ENCODE measurements at regions not wholly inside any gene's neighbourhood (a gene's known extent, or its start where the extent isn't known, plus 50 kb on each side); places are given as distances from the start of the nearest gene placed in this dataset.

DNA sequence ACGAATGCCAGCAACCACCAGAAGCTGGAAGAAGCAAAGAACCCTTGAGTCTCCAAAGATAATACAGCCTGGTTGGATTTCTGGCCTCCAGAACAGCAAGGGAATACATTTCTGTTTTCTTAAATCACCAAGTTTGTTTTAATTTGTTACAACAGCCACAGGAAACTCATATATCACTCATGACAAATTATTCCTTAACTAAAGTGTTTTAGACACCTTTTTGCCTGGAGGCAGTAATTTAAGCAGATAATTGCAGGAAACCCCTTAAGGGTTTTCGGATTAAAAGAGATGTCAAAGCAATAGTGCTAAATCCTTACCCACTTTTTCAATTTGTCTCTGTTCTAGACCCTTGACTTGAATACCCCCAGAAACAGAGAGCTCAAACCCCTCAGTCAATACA, 1050.0 kb downstream of the EPHA7 start:
- FAIRE-seq = no peak

DNA sequence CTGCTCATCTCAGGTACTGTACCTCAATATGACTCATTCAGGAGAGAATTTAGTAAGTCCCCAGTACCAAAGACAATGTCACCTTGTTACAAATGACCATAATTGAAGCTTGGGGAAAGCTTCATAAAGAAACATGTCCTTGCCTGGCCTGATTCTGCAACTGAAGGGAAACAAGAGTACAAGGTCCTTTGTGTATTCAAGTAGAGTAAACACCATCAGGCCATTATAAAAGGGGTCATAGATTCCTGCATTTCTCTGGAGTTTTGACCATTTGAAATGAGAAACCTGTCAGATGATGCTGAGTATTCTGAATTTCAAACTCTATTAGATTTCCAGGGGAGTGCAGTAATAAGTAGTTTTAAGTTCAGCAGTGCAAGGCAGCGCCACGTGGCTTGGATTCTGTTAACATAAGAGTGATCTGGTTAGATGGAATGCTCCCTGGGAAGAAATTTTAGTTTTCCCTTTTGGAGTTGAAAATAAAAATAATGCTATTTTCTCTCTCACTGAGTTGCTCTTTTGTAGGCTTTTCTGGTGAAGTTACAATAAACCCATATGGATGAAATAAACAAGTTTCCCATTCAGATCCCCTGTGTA, 1054.3 kb downstream of the EPHA7 start:
- no peak for FAIRE-seq

DNA sequence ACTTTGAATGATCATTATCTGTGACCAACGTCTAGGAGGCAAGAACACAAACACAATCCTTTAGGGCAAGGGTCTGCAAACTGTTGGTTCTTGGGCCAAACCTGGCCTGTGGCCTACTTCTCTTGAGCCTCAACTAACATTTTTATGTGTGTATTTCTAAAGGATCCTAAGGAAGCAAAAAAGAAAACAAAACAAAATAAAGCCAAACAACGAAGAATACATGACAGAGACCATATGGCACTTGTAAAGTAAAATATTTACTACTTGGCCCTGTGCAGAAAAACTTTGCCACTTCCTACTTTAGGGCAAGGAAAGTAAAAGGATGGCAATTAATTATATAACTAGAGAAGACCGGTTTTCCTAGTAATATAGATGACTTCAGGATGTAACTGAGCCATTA, 1056.2 kb downstream of the EPHA7 start:
- FAIRE-seq = no peak

DNA sequence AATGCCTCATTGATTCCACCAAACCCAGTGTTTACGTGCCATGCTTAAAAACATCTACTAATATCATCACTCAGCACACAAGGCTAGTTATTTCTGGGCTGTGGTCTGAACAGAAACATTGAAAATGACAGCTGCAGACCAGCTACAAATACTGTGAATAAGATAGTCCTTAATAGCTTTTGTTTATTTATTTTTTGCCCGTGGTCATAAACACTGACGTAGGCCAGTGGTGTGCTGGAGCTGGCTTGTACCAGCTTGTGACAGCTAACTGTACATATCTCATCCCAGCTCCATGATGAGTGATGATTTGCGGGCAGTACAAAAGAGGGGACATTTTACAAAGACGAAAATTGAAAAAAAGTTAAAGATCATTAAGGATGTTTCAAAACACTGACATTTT, 1057.0 kb downstream of the EPHA7 start:
- no peak for FAIRE-seq

DNA sequence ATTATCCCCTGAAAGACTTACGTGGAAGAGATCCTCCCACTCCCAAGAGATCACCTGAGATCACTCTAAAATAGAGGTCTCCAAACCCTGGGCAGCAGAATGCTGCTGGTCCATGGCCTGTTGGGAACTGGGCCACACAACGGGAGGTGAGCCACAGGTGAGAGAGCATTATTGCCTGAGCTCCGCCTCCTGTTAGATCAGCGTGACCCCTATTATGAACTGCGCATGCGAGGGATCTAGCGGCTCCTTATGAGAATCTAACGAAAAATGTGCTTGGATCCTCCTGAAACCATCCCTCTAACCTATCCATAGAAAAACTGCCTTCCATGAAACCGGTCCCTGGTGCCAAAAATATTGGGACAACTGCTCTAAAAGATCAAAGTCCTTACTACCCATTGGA, 1057.4 kb downstream of the EPHA7 start:
- no peak for FAIRE-seq

DNA sequence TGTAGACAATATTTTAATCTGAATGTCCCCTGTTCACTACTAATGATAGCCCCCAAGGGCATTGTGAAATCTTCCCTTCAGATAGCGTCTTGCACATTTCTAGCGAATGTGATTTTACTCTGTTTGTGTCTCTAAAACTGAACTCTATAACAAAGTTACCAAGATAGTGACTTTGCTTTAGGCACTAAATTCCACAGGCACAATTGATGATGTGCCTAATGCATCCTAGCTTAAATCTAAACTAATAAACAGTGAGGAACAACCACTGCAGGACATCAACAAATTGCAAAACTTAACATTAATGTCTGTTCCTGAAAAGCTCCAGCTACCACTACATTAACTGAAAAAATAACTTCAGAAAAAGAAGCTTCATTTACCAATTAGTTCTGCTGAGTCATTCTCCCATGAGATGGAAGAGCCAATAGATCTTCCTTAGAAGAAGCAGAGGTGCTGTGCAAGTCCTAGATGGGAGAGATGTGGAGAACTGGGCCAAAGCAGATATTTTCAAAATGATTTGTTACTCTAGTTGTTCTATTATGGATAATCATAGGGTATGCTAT, 1065.0 kb downstream of the EPHA7 start:
- FAIRE-seq = no peak

DNA sequence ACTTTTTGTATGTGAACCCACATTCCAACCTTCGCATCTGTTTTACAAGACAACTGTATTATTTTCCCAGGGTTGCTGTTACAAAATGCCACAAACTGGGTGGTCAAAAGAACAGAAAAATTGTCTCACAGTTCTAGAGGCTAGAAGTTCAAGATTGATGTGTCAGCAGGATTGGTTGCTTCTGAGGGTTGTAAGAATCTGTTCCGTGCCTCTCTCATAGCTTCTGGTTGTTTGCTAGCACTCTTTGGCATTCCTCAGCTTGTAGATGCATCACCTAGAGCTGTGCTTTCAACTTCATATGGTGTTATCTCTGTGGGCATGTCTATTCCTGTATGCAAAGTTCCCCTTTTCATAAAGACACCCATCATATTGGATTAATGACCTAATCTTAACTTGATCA, 1067.2 kb downstream of the EPHA7 start:
- no peak for FAIRE-seq

DNA sequence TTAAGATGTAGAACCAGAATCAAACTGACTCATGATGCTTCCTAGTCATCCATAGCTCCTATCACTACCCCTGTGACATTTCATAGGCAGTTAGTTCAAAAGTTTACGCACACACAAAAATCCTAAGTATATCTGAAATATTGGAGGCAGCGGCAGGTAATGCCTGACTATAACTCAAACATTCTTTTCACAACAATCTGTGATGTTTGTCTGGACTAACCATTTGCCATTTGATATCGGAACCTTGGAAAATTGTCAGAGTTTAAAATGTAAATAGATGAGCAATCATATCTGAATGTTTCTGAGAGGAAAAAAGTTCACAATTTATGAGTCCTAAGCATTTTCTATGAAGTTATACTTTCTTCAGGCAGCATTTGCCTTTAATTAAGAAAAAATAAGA, 1078.2 kb downstream of the EPHA7 start:
- no peak for FAIRE-seq

DNA sequence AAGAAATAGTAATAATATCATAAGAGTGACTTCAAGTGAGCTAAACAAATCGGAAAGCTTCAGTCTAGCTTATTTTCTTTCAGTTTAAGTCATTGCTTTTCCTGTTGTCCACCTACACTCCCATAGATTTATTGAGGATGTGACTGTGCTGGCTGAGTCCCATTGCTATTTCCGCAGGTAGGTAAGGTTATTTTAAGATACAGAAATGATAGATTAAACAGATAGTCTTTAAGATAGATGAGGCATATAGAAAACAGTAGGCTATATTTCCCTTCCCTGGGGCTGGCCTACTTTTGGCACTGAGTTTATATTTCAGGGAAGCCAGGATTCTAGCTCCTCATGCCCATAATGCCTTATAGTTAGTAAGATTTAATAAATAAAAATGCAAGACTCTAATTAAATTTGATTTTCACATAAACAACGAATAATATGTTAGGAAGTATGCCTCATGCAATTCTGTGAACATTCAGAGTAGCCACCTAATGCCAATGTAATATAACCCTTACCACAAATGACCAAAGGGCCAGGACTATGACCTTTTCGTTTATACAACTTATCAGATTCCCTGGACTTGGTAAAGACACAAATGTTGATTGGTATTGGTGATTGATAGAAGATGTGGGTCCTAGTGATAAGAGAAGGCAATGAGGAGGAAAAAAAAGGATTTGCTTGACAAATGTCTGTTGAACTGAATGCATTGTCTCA, 1079.3 kb downstream of the EPHA7 start:
- no peak for FAIRE-seq

DNA sequence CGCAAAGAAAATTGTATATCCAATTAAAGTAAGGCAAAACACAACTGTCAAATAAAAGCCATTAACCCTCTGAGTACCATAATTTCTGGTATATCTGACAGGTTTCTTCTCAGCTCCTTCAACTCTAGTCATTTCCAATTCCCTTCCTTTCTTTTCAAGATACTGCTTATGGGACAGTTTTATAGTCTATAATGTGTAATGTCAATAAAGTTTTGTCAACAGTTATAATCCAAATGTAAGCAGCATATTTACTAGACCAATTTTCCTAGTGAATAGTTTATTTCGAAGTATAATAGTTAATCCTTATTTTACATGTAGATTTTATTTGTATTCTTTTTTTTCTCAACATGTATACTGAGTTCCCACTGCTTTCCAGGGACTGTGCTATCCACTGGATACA, 1081.8 kb downstream of the EPHA7 start:
- no peak for FAIRE-seq

DNA sequence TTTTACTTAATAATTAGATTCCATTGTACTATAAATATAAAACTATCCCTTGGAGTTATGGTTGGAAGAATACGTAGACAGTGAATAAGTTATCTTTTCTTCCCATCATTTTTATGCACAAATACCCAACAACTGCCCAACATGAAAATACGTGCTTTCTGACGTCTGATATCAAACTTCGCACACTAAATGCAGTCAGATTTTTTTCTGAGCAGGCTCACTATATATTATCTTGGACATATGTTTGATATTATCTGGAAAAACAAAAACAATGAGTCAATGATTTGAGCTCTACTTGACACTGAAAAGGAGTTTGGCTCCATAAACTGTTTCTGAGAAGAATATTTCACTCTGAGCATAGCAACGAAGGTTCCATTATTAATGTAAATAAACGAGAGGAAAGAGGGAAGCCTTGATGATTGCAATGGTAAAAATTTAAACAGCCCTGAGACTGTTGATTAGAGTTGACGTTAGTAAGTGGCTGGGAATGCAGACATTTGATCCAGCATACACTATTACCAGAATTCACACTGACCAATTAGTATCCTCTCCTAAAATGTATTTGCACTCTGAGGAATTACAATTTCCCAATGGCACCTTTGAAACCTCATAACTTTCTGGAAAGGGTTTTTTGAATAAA, 1090.0 kb downstream of the EPHA7 start:
- no peak for FAIRE-seq

DNA sequence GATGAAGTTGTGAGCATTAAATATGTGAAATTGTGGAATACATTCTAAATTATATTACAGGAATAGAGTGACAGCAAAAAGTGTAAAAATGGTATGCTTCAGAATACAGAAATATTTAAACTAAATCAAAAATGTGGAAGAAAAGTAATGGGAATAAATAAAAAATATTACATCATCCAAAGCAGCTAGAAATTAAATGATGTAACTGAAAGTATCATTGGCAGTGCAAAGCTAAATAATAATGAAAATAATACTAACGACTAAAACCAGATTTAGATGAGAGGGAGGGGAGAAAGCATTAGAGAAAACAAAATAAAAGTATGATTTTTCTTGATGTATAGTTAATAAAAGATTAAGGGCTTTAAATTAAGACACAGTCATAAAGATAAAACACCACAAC, 1104.0 kb downstream of the EPHA7 start:
- no peak for FAIRE-seq

DNA sequence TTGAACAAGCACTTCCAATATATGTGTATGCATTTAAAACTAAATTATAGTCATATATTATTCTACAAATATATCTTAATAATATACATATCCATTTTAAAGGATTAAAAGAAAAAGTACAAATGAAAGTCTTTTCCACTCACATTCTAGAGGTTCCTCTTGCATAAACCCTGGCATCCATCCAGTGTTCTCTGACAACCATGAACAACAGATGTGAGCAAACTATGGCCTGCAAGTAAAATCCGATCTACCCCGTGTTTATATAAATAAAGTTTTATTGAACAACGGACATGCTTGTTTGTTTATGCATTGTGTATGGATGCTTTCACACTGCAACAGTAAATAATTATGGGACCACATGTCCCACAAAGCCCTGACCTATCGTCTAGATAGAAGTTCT, 1122.3 kb downstream of the EPHA7 start:
- no peak for FAIRE-seq

DNA sequence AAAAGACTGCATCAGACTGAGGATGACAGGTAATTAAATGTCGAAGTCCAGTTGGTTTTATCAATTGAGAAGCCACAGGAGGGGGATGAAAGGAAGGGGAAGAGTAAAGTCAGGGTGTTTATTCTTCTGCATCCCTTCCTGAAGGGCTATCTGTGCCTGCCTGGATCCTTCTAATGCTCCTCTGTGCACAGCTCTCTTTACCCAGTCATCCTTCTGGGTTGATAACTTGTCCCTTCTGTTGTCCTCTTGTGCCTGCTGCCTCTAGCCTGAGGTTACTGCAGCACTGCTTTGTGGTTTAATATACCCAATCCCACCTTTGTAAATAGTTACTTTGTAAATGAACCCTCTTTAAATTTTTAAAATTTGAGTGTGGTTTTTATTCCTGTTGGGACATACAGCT, 1127.3 kb downstream of the EPHA7 start:
- no peak for FAIRE-seq

DNA sequence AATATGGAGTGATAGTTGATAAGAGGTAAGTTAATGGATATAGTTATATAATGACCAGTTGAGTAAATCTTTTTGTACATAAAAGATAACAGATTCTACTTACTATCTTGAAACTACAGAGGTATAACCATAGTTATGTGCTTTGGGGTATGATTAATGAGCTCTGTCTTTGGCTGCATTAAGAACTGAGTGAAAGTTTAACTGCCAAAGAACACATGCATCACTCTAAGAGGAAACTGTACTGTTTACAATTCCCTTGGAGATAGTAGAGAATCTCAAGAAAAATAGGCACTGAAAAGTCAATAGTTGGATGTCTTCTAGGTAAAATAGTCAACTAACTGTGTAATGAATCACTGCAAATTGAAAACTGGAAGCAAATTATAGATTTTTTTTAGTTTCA, 1129.5 kb downstream of the EPHA7 start:
- FAIRE-seq = no peak

DNA sequence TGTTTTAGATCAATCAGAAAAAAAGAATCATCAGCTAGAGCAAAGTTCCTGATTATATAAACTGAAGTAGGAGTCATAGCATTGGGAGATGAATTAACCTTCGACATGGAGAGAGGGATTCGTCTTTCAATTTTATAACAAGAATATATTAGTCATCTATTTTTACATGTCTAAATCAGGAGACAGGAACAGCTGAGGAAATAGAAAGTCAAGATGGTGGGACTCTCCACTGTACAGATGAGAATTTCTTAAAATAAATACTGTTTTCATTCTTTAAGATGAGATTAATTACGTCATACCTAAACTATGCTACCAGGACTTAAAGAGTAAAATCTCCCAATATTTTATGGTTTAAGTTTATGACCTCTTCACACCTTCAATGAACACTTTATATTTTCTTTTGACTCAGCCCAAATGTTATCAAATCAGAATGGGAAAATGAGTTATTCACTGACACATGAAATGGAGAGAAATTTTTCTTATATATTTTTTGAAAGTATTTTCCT, 1137.7 kb downstream of the EPHA7 start:
- no peak for FAIRE-seq

DNA sequence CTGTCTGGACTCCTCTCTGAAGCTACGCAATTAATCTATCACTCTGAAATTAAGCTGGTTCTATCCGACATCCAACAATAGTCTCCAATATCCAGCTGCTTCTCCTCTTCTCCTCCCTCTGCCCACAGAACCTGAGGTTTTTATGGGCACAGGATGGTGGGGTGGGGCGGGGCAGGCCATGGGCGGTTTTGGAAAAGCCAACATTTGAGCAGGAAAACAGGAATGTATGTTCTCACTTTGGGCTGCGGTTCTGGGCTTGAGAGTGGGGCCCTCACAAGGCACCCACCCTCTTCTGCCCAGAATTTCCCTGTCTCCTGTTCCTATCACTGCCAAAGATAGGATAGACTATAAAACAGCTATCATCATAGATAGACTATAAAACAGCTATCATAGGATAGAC, 1144.2 kb downstream of the EPHA7 start:
- FAIRE-seq = no peak

DNA sequence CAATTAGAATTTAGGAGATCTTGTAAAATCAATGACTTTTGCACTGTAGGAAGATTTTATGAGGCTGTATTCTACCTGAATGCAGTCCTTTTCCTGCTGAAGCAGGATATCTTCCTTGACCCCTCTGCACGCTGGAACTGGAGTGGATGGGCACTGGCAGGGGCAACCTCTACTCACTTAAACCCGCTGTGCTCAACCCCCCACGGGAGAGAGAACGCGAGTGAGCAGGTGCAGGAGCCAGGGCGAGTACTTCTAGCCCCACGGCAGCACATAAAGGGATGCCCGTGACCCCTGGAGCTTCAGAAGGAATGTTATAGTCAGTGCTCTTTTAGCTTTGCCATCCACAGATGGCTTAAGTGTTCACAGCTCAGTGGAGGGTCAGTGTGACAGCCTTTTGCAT, 1144.8 kb downstream of the EPHA7 start:
- FAIRE-seq = no peak

DNA sequence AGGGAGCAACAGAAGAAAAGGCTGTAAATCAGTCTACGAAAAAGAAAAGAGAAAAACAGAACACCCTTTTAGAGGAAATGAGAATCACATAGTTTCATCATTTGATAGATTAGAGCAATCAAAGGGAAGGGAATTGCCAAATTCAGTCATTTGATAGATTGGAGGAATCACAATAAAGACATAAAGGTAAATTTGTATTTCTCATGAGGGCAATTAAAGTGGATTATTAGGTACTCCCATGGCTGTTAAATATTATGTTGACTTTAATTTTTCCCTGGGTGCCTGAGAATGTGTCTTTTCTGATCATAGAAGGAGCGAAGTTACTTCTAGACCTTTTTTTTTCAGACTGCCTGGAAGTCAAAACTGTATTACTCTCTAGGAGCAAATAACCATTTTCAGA, 1145.7 kb downstream of the EPHA7 start:
- no peak for FAIRE-seq

DNA sequence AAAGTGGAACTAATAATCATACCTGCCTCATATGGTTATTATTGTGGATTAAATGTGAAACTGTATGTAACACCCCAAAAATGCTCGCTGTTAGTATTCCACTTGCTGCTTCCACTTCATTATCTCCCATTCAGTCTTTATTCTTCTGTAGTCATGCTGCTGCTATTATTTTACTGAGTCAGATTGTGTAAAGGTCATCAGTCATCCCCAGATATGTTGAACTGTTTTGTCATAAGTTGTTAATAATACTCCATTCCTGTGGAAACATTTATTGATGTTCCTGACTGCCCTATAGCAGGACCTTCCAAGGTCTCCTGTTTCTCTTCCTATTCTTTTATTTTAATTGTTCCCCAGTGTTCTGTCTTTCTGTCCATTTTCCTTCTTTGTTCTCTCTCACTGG, 1148.3 kb downstream of the EPHA7 start:
- FAIRE-seq = no peak

DNA sequence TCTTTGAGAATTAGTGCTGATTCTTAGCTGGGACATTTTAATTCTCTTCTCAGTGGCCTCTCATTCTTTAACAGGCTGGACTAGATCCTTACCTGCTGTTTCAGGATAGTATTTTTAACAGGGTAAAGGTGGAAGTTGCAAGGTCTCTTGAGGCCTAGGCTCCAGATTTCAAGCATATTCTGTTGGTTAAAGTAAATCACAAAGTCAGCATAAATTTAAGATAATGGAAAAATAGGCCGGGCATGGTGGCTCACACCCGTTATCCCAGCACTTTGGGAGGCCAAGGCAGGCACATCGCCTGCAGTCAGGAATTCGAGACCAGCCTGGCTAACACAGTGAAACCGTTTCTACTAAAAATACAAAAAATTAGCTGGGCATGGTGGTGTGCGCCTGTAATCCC, 1149.0 kb downstream of the EPHA7 start:
- FAIRE-seq = no peak

DNA sequence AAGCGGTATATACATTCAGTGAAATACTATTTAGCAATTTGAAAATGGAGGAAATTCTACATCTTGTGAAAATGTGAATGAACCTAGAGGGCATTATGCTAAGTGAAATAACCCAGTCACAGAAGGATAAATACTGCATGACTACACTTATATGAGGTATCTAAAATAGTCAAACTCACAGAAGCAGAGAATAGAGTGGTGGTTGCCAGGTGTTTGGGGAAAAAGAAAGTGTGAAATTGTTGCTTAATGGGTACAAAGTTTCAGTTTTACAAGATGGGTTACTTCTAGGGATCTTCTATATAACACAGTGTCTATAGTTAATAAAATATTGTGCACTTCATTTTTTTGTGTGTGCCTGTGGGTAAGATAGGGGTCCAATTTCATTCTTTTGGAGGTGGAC, 1152.0 kb downstream of the EPHA7 start:
- no peak for FAIRE-seq

DNA sequence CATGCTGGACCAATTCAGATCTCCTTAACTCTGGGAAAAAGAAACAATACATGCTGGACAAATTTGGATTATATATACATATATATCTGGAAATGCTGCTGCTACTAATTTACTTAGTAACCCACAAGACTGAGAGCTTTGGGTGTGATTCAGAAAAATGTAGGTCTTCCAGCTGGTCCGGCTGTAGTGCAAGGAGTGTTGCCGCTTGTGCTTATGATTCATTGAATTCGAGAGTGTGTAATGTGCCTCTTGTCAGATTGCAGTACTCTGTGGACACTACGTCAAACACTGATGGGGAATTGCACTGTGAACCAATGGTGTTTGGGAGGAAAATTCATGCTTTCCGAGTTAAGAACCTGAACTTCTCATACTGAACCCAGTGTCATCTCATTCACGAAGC, 1155.5 kb downstream of the EPHA7 start:
- FAIRE-seq = no peak

DNA sequence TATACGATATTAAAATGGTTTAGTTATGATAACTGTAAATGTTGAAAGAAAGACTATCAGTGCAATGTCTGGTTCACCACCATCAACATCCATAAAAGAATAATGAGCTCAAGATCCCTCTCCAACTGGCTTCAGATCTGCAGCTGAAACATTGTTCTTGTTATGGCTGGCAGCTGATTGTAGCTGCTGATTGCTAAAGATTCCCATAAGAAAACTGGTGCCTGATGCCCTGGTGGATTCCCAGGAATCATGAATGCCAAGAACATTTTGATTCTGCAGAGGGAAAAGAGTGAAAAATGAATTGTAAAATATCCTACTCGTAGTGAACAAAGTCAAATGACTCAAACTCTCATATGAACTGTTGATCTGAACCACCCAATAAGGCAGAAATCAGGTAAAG, 1160.2 kb downstream of the EPHA7 start:
- no peak for FAIRE-seq

Measured in TTC549 (cell line).